AG04450 (cell line): ENCODE measurements at regions not wholly inside any gene's neighbourhood (a gene's known extent, or its start where the extent isn't known, plus 50 kb on each side); places are given as distances from the start of the nearest gene placed in this dataset.

ENCODE experiments used
- CTCF ChIA-PET: fragments of 300-600, 350-600 bp; formaldehyde crosslinking; extraction: SDS; loops from one replicate; lab custom pipeline; 2022; ENCODE audit warnings: antibody characterized with exemption, inconsistent platforms; lab: Charles Lee
- POLR2A ChIA-PET: fragments of 350-600 bp; formaldehyde crosslinking; extraction: SDS; loops from one replicate; lab custom pipeline; 2021; ENCODE audit warnings: antibody characterized with exemption, inconsistent platforms; lab: Yijun Ruan, JAX
- DNase-seq: peaks from one replicate; pipeline ENCODE4 v3.0.0-alpha.2; 2011; ENCODE audit warnings: low read depth, low spot score
- H3K27ac ChIP-seq: one replicate; pipeline ENCODE4 v1.5.1; 2012; ENCODE audit warnings: low read depth, low read length, control low read depth
- H3K27me3 ChIP-seq: one replicate; pipeline ENCODE4 v1.6.0; 2012; ENCODE audit warnings: low read length; ENCODE audit not compliant: control insufficient read depth, insufficient read depth
- H3K4me3 ChIP-seq: 2 replicates; pipeline ENCODE4 v1.5.1; 2011; ENCODE audit warnings: mild to moderate bottlenecking, low read depth, low read length, control low read depth
- H3K9me3 ChIP-seq: 2 replicates; pipeline ENCODE4 v1.5.1; 2012; ENCODE audit warnings: low read length; ENCODE audit not compliant: control insufficient read depth, insufficient read depth
- CTCF ChIP-seq: IDR thresholded peaks from 2 replicates; pipeline ENCODE4 v1.5.1; 2011; ENCODE audit warnings: low read depth, low read length, control low read depth, inconsistent platforms

- ChIA-PET CTCF (no interaction called here), POLR2A (no interaction called here)
- Histone ChIP-seq H3K27me3 (no peaks in the 10 kb centered on the region), H3K27ac (no peak overlapping the region), H3K9me3 (no peaks in the 10 kb centered on the region), H3K4me3 (no peak overlapping the region)
- no peak for DNase-seq
- TF ChIP-seq CTCF = no peak
These were observed 286.5 kb upstream of the NBEA start for GRCh38 chr13:34655554-34655953.

GRCh38 chr13:34657716-34658115, 284.4 kb upstream of the NBEA start:
- peak; percentile 4 for DNase-seq
- POLR2A ChIA-PET = no interaction called here
- H3K4me3 ChIP-seq = no peak overlapping the region
- no peaks in the 10 kb centered on the region for H3K27me3 ChIP-seq
- CTCF ChIA-PET = no interaction called here
- H3K9me3 ChIP-seq = no peaks in the 10 kb centered on the region
- no peak overlapping the region for H3K27ac ChIP-seq
- TF ChIP-seq CTCF = no peak

GRCh38 chr13:34667286-34668218, 274.5 kb upstream of the NBEA start:
- no peak for DNase-seq
- Histone ChIP-seq H3K9me3 (no peaks in the 10 kb centered on the region), H3K27ac (no peak overlapping the region), H3K4me3 (no peak overlapping the region), H3K27me3 (no peaks in the 10 kb centered on the region)
- ChIA-PET CTCF (no interaction called here), POLR2A (no interaction called here)
- no peak for TF ChIP-seq CTCF

GRCh38 chr13:34671137-34671536, 270.9 kb upstream of the NBEA start:
- TF ChIP-seq CTCF = no peak
- H3K27me3 ChIP-seq = no peaks in the 10 kb centered on the region
- DNase-seq = no peak
- H3K27ac ChIP-seq = no peak overlapping the region
- H3K9me3 ChIP-seq = no peaks in the 10 kb centered on the region
- ChIA-PET CTCF (no interaction called here), POLR2A (no interaction called here)
- no peak overlapping the region for H3K4me3 ChIP-seq

- ChIA-PET POLR2A (no interaction called here), CTCF (no interaction called here)
- DNase-seq = no peak
- Histone ChIP-seq H3K4me3 (no peak overlapping the region), H3K27ac (no peak overlapping the region), H3K27me3 (no peaks in the 10 kb centered on the region), H3K9me3 (no peaks in the 10 kb centered on the region)
- TF ChIP-seq CTCF = no peak
These were observed 269.4 kb upstream of the NBEA start for GRCh38 chr13:34672631-34673030.
